PC-9 (cell line): ENCODE measurements at regions not wholly inside any gene's neighbourhood (a gene's known extent, or its start where the extent isn't known, plus 50 kb on each side); places are given as distances from the start of the nearest gene placed in this dataset.

Experiments used
- BruUV-seq: library from RNA; stranded (reverse); fragments of 400-500 nt; replicated peaks from 2 replicates; lab custom pipeline; 2021; lab: Mats Ljungman, UMichigan
- CTCF ChIA-PET: fragments of 300-600 bp; sonication (Branson Sonifier 250); formaldehyde crosslinking; loops from one replicate; lab custom pipeline; 2022; ENCODE audit warnings: antibody characterized with exemption; lab: Charles Lee
- POLR2A ChIA-PET: fragments of 300-600 bp; sonication (Branson Sonifier 250); formaldehyde crosslinking; loops from one replicate; lab custom pipeline; 2022; ENCODE audit warnings: antibody characterized with exemption; ENCODE audit not compliant: unreplicated experiment; lab: Charles Lee
- DNase-seq, 2 experiments: peaks; one replicate each; pipeline versions ENCODE4 v3.0.0 to v3.0.0-alpha.2; 2015 to 2022; ENCODE audit warnings: mixed read lengths in 1 of 2
- H2AFZ ChIP-seq: fragments of 200-600 bp; sonication (generic); 2 replicates; pipeline ENCODE4 v1.8.1; 2017; ENCODE audit warnings: antibody characterized with exemption
- H3F3A ChIP-seq: fragments of 200-600 bp; sonication (generic); 2 replicates; pipeline ENCODE4 v1.8.1; 2017; ENCODE audit warnings: antibody characterized with exemption, mild to moderate bottlenecking, low read depth; ENCODE audit not compliant: insufficient read depth
- H3K27ac ChIP-seq: fragments of 200-600 bp; sonication (generic); 2 replicates; pipeline ENCODE4 v1.6.1; 2016; ENCODE audit warnings: mixed run types
- H3K27me3 ChIP-seq: fragments of 200-600 bp; sonication (generic); 2 replicates; pipeline ENCODE4 v1.6.1; 2016; ENCODE audit warnings: low read depth, mixed run types; ENCODE audit not compliant: insufficient read depth
- H3K36me3 ChIP-seq: fragments of 200-600 bp; sonication (generic); 2 replicates; pipeline ENCODE4 v1.6.1; 2016; ENCODE audit warnings: low read depth, mixed run types
- H3K4me1 ChIP-seq: fragments of 200-600 bp; sonication (generic); replicated peaks from 2 replicates; pipeline ENCODE4 v1.6.1; 2016; ENCODE audit warnings: mixed run types; ENCODE audit not compliant: insufficient read depth
- H3K4me2 ChIP-seq: fragments of 200-600 bp; sonication (generic); 2 replicates; pipeline ENCODE4 v1.6.1; 2017; ENCODE audit warnings: mixed run types
- H3K4me3 ChIP-seq: fragments of 200-600 bp; sonication (generic); 2 replicates; pipeline ENCODE4 v1.6.1; 2016; ENCODE audit warnings: mixed run types
- H3K79me2 ChIP-seq: fragments of 200-600 bp; sonication (generic); 2 replicates; pipeline ENCODE4 v1.6.1; 2017; ENCODE audit warnings: low read depth, mixed run types
- H3K9me2 ChIP-seq: fragments of 200-600 bp; sonication (generic); 2 replicates; pipeline ENCODE4 v1.8.1; 2017; ENCODE audit warnings: mild to moderate bottlenecking; ENCODE audit not compliant: insufficient read depth
- H3K9me3 ChIP-seq: fragments of 200-600 bp; sonication (generic); 2 replicates; pipeline ENCODE4 v1.8.1; 2016; ENCODE audit warnings: low read depth; ENCODE audit not compliant: insufficient read depth
- H4K20me1 ChIP-seq: fragments of 200-600 bp; sonication (generic); 2 replicates; pipeline ENCODE4 v1.8.1; 2017; ENCODE audit not compliant: insufficient read depth
- EZH2 ChIP-seq: fragments of 200-600 bp; sonication (generic); IDR thresholded peaks from 2 replicates; pipeline ENCODE4 v1.8.0; 2017; ENCODE audit warnings: antibody characterized with exemption, low read depth
- intact Hi-C: fragments of 100-400 bp; cut with micrococcal nuclease; formaldehyde crosslinking; loops from one replicate; pipeline ENCODE4 v1.10.0; 2022; ENCODE audit not compliant: unreplicated experiment
- TF ChIP-seq, protein P1 (sequence below): fragments of 200-600 bp; sonication (generic); conservative IDR thresholded peaks from 2 replicates; pipeline ENCODE4 v1.6.1; 2017; ENCODE audit warnings: mixed run types, antibody characterized with exemption, mild to moderate bottlenecking, moderate library complexity

DNA sequence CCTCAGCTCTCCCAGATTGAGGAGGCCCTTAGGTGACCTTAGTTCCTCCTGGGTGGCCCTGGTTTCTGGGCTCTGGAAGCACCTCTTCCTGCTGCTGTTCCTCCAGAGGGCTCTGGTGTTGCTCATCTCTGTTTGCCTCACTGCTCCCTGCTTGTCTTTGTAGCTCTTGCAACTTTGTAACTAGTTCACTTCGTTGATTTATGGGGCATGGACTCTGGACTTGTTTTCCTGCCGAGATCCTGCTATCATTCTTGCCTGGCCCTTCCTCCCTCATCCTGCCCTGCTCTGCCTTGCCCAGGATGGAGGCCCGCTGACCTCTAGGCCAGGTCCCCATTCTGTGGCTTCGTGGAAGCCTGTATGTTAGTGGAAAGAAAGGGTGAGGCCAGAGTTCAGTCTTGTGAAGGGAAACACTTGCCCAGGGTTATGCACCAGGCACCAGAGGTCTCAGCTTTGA, 169.3 kb downstream of the MACROH2A1 start:
- no peaks in the 10 kb centered on the region for H4K20me1 ChIP-seq
- no peaks in the 10 kb centered on the region for H3K27me3 ChIP-seq
- no peak overlapping the region for H3K4me2 ChIP-seq
- DNase-seq, result no peak
- TF ChIP-seq, protein P1, sequence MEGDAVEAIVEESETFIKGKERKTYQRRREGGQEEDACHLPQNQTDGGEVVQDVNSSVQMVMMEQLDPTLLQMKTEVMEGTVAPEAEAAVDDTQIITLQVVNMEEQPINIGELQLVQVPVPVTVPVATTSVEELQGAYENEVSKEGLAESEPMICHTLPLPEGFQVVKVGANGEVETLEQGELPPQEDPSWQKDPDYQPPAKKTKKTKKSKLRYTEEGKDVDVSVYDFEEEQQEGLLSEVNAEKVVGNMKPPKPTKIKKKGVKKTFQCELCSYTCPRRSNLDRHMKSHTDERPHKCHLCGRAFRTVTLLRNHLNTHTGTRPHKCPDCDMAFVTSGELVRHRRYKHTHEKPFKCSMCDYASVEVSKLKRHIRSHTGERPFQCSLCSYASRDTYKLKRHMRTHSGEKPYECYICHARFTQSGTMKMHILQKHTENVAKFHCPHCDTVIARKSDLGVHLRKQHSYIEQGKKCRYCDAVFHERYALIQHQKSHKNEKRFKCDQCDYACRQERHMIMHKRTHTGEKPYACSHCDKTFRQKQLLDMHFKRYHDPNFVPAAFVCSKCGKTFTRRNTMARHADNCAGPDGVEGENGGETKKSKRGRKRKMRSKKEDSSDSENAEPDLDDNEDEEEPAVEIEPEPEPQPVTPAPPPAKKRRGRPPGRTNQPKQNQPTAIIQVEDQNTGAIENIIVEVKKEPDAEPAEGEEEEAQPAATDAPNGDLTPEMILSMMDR, result no peak
- no peak for TF ChIP-seq EZH2
- BruUV-seq, result no TSS peak
- H3F3A ChIP-seq, result no peaks in the 10 kb centered on the region
- no peaks in the 10 kb centered on the region for H3K79me2 ChIP-seq
- H3K4me3 ChIP-seq, result no peak overlapping the region
- no peak overlapping the region for H3K27ac ChIP-seq
- no peak overlapping the region for H2AFZ ChIP-seq
- no peaks in the 10 kb centered on the region for H3K4me1 ChIP-seq
- H3K9me2 ChIP-seq, result no peaks in the 10 kb centered on the region
- no peaks in the 10 kb centered on the region for H3K36me3 ChIP-seq
- POLR2A ChIA-PET, result no interaction called here
- CTCF ChIA-PET, result no interaction called here
- no peaks in the 10 kb centered on the region for H3K9me3 ChIP-seq
- intact Hi-C loops, result no loop called here

DNA sequence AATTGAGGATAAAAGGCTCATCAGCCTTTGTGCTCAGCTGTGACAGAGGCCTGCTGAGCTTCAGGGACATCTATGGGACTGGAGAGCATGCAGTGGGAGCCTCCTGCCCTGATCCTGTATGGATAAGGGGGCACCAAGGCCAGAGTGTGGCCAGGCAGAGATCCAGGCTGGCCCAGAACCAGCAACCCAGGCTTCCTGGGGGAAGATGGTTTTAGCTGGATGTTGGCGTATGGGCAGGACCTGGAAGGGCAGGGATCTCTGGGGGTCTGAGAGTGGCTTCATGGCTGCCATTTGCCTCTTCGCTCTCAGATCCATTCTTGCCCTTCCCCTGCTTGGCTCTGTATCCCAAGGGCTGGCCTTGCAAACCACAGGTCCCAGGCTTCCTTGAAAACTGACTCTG, 169.9 kb downstream of the MACROH2A1 start:
- no peak for DNase-seq
- no peaks in the 10 kb centered on the region for H3K79me2 ChIP-seq
- ChIA-PET CTCF (no interaction called here), POLR2A (no interaction called here)
- no peaks in the 10 kb centered on the region for H3K4me1 ChIP-seq
- no peaks in the 10 kb centered on the region for H4K20me1 ChIP-seq
- H3K27me3 ChIP-seq, result no peaks in the 10 kb centered on the region
- H3K4me3 ChIP-seq, result no peak overlapping the region
- no peak overlapping the region for H3K4me2 ChIP-seq
- no peak for TF ChIP-seq EZH2
- TF ChIP-seq, protein P1, result no peak
- H3K9me3 ChIP-seq, result no peaks in the 10 kb centered on the region
- intact Hi-C loops, result no loop called here
- H3K27ac ChIP-seq, result no peak overlapping the region
- no TSS peak for BruUV-seq
- no peaks in the 10 kb centered on the region for H3K9me2 ChIP-seq
- no peaks in the 10 kb centered on the region for H3F3A ChIP-seq
- no peaks in the 10 kb centered on the region for H3K36me3 ChIP-seq
- no peak overlapping the region for H2AFZ ChIP-seq

DNA sequence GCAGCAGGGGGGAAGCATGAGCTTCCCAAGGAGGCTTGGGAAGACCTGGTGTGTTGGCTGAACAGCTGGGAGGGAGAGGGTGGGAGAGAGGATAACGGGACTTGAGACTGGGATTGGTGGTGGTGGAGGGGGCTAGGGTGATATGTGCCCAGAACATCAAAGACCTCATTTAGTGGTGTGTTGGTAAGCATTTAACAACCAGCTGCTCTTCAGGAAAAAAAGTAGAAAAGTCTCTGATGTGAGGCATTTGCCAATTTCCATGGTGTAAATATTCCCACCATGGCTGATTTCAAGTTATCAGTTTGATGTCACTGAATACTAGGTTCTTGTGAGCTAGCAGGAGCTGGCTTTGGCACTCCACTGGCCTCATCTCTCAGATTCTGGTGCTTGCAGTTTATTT, 170.8 kb downstream of the MACROH2A1 start:
- BruUV-seq, result no TSS peak
- no peak overlapping the region for H3K4me2 ChIP-seq
- POLR2A ChIA-PET, result interaction anchor here (0.5 kb wide), 1 partner anchor 609 kb away, joined by 17 read pairs; no protein-coding TSS in a partner anchor
- DNase-seq, result no peak
- CTCF ChIA-PET, result no interaction called here
- intact Hi-C loops, result no loop called here
- no peak overlapping the region for H3K4me3 ChIP-seq
- no peaks in the 10 kb centered on the region for H3K79me2 ChIP-seq
- H3K9me3 ChIP-seq, result no peaks in the 10 kb centered on the region
- no peaks in the 10 kb centered on the region for H3K36me3 ChIP-seq
- no peak overlapping the region for H2AFZ ChIP-seq
- H3K27ac ChIP-seq, result no peak overlapping the region
- H3K9me2 ChIP-seq, result no peaks in the 10 kb centered on the region
- H3K4me1 ChIP-seq, result no peaks in the 10 kb centered on the region
- H3F3A ChIP-seq, result no peaks in the 10 kb centered on the region
- H3K27me3 ChIP-seq, result no peaks in the 10 kb centered on the region
- TF ChIP-seq, protein P1, result no peak
- TF ChIP-seq EZH2, result no peak
- no peaks in the 10 kb centered on the region for H4K20me1 ChIP-seq
